NCI-H1092 treated with DMSO at 0.1 percent for 48 hours (cell line): ENCODE measurements at regions not wholly inside any gene's neighbourhood (a gene's known extent, or its start where the extent isn't known, plus 50 kb on each side); places are given as distances from the start of the nearest gene placed in this dataset.

Source experiments
- DNase-seq: peaks from one replicate; lab custom pipeline; 2025; lab: John Stamatoyannopoulos, UW

DNA sequence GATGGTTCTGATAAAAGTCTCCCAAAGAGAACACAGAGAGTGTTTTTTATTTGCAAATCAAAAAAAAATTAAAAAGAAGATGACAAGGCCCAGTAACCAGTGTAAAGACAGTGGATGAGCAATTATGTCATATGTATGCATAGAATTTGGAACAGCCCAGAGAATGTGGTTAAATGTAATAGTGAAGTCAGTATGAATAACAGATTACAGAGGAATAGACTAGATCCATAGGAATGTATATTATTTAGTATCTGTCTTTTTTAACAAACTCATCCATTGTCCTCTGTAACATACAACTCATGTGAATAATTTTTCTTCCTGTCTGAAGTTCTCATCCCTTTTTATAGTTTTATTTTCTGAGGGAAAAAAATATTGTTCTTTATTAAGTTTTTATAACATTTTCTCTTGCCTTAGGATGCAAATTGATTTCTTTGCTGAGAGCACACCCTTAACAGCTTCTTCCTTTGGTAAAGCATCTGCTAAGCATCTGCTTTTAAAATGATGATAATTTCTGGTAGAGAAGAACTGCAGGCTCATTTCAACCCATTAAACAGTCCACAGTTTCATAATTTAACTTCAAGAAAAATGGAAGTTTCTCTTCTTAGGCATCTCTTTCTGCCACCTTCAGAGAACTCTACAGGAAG, 266.5 kb upstream of the MTNR1B start:
- DNase-seq: no peak

DNA sequence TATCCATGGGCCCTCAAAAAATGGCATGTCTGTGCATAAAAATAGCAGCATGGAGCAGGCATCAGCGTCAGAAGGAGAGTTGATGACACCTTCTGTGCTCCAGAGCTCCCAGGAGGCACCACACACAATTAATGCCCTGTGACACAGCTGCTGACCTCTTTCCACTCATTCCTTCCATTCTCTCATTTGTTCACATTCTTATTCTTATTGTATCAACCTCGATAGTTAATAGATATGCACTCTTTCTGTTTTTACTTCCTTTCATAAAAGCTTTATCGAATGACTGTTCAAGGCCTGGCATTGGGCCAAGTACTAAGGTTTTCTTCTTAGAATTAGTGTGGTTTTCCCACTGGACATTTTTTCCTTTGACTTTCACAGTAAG, 266.0 kb upstream of the MTNR1B start:
- no peak for DNase-seq

DNA sequence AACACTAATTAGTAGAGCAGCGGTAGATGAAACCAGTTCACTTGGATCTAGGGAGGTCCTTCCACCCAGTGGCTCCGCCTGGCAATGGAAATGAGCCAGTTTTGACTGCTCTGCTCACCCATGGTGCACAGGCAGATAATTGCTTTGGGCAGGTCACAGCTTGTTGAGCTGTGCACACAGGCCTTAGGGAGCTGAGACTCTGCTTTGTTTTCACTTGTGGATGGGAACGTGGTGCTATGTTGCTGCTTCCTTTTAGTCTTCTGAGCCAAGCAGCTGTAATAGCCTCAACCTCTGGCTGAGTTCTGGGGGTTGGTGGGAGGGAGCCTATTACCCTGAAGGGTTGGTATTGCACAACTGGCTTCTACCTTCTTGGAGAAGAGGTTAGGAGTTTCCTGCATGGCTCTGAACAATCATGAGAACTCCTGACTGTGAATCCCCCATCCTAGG, 262.3 kb upstream of the MTNR1B start:
- DNase-seq: peak; percentile 28

DNA sequence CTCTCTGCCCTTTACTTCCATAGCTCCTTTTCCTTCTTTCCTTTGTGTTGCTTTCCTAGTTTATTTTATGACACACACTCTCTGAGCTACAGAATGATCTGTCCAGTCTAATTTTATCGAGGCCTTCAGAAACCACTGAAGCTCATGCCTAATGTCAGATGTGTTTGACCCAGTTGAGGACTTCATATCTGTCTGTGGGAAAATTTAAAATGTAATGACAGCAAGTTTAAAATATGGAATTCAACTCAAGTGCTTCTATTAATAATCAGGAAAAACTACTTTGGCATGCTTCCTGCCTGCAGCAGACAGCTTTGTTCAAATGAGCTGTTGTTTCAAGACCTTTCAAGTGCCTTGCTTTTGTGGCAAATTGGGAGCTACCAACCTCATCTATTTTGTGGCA, 261.8 kb upstream of the MTNR1B start:
- no peak for DNase-seq

DNA sequence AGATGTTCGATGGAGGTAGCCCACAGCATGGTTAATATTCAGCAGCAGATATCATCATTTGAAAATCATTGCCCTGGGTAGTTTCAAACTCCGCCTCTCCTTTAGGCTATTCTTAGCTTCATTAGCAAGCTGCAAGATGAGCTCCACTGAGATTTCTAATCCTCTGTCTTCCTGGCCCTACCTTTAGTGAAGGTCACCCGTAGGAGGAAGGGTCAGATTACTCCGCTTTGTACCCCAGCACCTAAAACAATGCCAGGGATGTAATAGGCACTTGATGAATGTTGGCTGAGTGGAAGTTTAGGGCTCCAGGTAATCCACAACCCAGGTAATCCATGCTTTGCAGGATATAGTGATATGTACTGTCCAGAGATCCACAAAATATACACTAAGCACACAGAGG, 260.1 kb upstream of the MTNR1B start:
- DNase-seq: no peak

DNA sequence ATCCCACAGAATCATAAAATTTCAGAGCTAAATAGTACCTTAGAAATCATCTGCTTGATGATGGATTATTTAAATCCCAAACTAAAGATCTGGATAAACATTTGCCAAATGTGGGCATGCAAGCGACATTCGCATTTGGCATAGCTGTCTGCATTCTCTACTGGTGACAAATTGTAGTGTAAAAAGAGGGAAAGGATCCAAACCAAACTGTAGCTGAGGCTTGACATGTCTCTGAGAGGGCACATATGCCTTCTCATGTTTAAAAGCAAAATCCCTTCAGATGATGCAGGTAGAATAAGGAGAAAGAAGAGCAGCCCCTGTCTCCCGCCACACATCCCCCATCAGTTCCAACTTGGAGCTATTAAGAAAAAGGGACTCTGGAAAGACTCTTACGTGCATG, 257.5 kb upstream of the MTNR1B start:
- DNase-seq: no peak

DNA sequence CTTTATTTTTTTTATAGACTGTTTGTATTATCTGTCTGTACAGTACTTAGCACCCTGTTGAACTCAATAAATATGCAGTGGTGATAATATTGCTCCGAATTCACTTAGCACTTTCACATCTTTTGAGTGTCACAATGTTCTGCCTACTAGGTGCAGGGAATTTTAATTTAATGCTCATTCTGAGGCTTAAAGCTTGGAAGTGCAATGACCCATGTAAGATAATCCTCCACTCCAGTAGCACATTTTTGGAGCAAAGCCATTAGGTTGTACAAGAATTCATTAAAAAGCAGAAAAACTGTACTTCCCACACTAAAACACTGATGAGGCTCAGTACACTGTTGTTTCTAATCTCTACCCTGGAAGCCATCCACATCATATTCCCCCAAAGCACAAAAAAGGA, 255.3 kb upstream of the MTNR1B start:
- DNase-seq: no peak

DNA sequence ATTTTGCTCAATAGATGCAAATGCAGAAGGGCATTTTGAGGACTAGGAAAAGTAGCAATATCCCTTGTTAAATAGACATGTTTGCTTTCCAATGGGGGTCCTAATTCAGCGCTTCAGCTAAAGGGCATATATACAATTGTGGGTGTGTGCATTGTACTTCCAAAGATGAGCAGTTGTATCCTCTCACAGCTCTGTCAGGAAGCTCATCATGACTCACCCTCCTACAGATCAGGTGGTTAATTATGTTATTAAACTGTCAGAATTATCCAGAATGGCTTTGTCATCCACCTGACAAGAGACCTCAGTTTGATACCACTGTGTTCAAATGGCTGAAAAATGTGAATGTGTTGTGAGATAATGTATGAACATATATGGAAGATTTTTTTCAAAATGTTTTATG, 252.2 kb upstream of the MTNR1B start:
- DNase-seq: no peak

DNA sequence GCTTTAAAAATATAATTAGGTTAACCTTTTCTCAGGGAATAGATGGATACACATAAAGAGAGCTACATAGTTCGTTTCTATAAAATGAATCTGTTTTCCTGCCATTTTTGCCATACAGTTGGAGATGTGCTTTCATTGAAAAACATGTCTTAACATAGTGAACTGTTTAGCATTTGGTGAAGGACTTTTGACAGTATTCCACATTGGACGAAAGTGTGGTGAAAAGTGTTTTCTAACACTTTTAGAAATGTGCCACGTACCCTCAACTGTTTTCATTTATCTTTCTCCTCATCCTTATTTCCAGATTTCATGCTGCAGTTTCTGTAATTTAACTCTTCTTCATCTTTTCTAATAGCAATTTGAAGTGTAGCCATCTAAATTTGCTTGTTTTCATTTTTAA, 249.1 kb upstream of the MTNR1B start:
- DNase-seq: no peak

DNA sequence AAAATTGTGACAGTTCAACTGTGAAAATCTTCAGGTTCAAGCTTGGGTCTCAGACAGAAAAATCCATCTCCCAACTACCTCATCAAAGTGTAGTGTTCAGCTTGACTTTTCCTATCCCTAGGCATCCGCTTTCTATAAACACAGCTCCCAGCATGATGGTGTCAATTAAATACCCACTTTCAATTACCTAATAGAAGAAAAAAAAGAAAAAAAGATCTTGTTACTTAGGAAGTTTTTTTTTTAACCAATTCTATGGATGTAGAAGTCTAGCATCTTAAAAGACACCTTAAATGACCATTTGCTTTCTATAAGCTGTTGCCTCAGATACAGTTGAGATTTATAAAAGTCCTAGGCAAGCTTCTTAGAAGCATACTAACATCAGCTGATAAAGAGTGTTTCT, 244.1 kb upstream of the MTNR1B start:
- no peak for DNase-seq

DNA sequence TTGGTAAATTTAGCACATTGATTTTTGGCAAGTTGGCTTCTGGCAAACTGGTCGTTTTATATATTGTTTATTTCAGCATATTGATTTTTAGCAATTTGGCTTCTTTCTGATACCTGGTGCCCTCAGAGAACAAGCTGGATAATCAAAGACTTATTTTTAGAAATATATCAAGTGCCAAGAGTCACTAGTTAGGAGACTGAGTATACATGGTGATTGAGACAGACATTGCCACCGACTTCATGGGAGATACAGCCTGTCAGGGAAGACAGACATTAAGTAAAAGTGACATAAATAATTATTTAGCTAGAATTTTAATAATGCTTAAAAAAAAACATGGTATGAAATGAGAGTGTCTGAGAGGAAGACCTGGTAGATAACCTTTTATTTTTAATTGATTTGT, 242.3 kb upstream of the MTNR1B start:
- DNase-seq: no peak

DNA sequence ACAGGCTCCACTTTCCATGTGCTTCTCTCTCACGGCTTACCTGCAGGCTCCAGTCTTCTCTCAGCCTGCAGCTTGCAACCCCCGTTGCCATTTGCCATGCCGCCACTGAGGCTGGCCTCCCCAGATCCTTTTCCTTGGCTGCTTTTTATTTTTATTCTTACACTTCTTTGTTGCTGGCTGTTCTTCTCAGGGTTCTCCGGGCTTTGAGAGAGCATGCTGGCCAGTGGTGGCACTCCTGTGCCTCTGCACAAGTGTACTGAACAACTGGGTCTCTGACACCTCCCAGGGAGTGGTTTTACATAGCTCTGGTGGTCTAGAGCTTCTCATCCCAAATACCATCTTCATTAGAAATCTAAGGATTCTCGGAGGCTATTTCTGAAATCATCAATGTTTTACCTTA, 241.7 kb upstream of the MTNR1B start:
- DNase-seq: no peak

DNA sequence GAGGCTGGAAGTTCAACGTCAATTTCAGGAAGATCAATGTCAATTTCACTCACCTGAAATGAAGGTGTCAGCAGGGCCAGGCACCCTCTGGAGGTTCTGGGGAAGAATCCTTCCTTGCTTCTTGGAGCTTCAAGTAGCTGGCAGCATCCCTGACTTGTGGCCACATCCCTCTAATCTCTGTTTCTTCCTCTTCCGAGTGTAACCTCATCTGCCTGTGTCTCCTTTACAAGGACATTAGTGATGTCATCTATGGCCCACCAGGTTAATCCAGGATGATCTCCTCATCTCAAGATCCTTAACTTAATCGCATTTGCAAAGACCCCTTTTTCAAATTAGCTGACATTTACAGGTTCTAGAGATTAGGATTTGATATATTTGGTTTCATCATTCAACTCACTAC, 240.8 kb upstream of the MTNR1B start:
- DNase-seq: no peak

DNA sequence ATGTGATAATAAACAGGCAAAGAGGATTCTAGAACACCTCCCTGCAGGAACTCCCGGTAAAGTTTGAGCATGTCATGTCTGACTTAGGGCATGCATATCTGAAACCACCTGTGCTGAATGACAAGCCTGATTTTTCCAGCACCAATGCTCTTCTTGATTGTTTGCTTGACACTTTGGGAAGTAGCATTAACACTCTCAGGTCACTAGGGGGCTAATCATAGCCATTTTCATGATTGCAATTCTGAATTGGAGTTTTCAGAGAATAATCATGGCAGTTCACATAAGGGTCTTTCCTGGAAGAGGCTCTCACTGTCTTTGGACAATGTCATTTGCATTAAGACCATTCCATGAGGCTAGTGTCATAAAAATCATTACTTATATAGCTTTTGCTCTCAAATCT, 234.4 kb upstream of the MTNR1B start:
- no peak for DNase-seq

DNA sequence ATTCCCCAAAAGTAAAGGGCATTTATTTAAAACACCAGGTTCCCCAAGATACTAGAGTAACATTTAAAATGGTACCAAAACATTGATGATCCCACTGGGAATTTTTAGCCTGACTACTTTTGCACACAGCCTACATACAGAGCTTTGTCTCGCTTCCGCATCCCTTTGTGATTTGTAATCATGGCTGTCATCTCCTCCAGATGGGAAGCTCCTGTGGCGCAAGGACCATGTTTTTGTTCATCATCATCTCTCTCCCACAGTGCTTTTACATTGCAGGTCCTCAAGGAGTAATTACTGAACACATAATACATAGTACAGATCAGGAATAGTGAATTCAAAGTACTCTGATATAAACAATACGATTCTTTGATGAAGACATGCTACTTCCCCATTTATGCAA, 231.2 kb upstream of the MTNR1B start:
- DNase-seq: no peak

DNA sequence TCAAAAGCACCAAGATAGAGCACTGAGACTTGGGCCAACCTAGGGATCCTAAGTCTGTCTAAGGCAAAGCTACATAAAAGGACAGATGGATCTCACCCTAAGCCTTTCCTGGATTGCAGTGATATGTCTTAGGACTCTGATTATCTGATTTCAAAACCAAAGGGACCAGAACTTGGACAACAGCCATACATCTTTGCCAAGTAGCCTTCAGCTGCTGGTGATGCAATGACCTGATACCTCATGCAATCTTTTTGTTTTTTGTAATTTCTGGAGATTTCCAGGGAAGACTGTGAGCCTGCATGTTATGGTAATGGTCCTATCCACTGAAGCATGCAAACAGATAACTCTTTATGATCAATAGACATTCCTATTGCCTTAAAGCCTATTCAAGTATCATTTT, 230.4 kb upstream of the MTNR1B start:
- DNase-seq: no peak

DNA sequence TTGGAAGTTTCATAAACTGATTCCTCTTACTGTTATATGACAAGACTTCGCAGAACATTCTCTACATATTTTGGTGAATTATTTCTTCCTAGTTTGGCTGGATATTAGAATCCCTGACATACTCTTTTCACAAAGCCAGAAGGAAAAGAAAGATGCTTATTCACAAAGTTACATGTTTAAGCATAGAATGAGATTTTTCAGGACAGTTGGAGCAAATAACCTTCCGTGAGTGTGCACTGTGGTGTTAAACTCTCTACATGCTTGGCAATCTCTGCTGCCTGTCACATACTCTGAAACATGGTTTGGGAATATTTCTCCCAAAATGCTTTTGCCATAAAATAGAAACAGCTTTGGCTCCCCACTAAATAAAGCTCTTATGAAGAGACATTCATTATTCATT, 230.0 kb upstream of the MTNR1B start:
- no peak for DNase-seq

DNA sequence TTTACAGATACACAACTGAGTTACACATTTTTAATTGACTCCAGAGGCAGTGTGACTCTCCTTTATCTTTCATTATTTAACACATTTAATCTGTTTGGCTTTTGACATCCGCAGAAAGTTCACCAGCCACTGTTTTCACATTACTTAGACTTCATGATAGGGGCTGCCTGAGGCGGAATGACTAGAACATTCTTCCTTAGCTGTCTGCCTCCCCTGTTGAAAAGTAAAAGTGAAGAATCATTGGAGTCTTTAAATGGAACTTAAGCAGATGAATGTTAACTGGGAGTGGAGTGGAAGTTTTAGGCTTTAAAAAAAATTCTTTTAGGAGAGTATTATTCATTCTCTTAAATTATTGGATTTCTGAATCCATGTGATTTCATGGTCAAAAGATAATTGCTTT, 229.2 kb upstream of the MTNR1B start:
- no peak for DNase-seq

DNA sequence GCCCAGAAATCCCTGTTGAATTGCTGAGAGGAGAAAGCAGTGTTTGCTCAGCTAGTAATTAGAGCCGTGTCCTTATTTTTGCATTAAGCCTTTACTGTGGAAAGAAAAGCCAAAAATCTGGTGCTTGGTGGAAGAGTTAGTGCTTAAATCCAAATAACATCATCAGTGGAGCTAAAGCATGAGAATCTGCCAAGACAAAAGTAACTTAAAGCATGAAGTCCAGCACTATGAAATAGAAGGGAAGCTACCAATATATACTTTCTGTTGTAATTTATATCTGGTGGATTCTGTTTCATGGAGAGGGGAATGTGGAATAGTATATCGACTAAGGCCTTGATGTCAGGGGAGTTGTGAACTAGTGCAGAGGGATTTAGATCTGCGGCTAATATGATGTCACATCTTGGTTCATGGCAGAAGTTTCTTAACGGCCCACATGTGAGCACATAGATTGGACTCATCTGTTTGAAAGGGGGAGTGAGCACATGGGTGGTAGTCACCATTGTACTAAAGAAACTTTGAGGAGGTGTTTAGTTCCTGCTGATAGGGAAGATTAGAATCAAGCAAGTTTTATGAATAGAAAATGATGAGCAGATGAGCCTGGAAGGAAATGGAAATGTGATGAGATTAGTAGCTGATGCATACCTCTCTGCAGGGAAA, 224.4 kb upstream of the MTNR1B start:
- DNase-seq: peak; percentile 50

DNA sequence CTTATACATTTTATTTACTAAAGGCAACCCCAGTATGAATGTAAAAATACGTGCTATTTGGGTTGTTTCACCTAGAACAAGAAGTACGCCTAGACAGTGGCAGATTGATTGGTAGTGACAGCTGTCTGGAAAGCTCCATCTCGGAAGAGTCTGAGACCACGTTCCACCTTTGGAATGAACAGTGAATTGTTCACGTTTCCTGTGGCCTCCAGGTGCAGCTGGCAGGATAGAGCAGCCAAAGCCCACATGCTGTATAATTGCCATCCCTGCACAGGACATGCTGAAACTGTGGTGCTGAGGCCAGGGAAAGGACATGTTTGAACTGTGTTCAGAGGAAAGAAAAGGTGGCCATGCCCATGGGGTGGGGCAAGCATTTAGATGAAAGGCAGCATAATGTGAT, 218.7 kb upstream of the MTNR1B start:
- DNase-seq: no peak

DNA sequence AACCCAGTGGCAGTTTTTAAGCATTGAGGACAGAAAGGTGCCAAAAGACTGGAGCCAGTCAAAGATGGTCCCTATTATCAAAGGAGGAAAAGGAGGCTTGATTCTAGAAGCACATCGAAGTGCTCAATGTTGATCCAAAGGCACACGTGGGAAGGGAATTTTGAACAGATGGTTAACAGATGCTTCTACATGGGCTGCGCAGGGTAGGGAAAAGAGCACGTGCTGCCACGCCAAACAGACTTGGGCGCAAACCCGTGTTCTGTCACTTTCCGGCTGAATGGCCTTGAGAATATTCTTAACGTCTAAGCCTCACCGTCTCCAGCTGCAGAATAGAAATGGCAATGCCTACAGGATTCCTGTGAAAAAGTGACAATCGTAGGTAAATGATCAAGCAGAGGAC, 217.9 kb upstream of the MTNR1B start:
- DNase-seq: no peak

DNA sequence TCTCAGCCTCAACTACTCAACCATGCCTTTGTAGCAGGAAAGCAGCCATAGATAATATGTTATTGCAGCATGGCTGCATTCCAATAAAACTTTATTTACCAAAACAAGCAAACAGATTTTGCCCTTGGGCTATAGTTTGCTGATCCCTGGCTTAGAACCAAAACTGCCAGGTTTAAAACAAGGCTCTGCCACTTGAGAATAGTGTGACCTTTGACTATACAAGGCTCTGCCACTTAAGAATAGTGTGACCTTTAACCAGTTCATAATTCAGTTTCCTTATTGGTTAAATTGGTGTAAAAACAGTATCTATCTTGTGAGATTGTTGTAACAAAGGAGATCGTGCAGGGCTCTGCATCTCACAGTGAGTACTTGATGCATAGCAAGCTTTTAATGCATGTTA, 217.3 kb upstream of the MTNR1B start:
- DNase-seq: no peak

DNA sequence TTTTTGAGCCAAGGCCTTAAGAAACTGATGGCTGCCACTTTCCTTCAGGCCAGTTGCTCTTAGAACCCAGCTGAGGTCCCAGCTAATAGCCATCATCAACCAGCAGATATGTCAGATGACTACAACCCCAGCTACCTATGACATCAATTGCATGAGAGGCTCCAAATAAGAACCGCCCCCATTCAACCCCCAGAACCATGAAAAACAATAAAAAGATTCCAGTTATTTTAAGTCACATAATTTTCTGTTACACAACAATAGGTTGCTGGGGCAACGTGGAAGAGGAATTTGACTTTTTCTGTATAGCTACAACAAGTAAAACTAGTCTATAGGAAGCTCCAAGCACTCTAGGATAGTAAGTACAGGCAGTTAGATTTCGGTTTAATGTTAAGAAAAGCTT, 216.3 kb upstream of the MTNR1B start:
- DNase-seq: no peak

DNA sequence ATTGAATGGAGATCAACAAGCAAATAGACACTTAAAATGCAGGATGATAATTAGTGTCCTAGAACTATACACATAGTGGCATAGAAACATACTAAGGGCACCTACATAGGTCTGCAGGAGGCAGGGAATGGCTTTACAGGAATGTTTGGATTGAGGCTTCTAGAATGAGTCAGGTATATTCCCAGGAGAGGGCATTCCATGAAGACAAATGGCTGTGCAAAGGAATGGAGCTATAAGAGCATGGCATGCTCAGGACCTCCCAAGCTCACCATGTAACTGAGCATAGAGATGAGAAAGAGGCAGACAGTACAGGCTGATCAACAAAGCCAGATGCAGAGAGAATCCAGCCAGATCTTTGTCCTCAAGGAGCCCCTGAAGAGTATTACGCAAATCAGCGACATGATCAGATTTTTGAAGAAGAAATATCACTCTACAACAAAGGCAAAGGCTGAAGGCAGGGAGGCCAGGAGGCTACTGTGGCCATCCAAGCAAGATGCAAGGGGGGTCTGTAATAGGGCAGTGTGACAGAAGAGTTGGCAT, 211.1 kb upstream of the MTNR1B start:
- no peak for DNase-seq
